ENCODE measurements at regions not wholly inside any gene's neighbourhood (a gene's known extent, or its start where the extent isn't known, plus 50 kb on each side); places are given as distances from the start of the nearest gene placed in this dataset.

DNA sequence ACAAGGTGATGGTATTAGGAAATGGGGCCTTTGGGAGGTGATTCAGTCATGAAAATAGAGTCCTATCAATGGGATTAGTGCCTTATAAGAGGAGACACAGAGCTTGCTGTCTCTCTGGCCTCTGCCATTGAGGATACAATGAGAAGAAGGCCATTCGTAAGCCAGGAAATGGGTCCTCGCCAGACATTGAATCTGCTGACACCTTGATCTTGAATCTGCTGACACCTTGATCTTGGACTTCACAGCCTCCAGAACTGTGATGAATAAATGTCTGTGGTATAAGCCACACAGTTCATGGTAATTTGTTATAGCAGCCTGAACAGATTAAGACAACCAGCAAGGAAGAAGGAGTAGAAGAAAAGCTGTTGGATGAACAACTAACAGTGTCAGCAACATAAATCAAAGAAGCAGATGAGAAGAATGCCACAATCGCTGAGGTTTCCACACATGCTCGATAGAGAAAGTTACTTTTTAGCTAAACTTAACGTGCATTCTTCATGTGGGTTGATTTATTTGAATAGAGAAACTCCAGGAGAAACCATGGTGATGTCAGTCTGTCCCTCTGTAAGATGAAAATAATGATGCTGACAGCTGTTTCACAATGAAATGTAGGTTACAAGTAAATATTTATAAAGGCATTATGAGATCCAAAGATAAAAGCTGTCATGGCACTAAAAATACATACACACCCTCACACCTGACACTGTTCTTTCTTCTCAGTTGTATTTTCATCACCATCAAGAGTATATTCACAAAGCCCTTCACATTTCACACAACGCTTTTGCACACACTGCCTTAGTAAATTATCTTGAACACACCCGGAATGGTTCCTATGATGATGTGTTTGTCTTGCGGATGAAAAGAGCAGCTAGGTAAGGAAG is 153.7 kb upstream of the NCK2 start:
- DNase-seq, result no peak

DNA sequence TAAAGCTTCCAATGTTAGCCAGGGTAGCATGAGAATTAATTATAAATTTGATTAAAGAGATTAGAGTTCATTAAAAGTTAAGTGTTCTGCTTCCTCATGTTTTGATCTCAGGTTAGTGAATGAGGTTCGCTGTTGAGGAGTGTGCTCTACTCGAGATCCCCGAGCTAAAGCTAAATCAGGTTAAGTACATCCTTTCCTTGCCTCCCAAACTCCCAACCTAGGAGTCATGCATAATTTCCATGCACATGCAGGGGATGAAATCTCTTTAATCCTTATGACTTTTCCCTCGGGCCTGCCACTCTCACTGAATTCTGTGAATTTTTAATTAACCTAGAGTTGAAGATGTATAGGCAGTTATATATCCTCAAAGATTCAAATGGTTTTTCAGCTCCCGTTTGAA is 156.1 kb upstream of the NCK2 start:
- DNase-seq, result no peak

DNA sequence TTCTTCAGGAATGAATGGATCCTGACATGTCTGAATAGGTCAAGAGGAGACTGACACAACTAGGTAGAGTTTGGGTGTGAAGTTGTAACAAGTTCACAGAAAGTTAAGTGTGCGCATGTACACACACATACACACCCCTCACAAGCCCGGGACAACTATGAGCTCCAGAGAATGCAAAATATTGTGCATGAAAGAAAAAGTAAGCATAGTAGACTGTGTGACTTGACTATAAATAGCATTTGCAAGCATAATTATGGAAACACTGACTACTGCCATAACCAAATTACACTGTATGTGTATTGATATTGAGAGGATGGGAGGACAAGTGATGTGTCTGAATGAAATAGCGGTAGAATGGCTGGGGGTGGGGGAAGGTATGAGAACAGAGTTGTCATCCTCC is 157.1 kb upstream of the NCK2 start:
- no peak for DNase-seq

DNA sequence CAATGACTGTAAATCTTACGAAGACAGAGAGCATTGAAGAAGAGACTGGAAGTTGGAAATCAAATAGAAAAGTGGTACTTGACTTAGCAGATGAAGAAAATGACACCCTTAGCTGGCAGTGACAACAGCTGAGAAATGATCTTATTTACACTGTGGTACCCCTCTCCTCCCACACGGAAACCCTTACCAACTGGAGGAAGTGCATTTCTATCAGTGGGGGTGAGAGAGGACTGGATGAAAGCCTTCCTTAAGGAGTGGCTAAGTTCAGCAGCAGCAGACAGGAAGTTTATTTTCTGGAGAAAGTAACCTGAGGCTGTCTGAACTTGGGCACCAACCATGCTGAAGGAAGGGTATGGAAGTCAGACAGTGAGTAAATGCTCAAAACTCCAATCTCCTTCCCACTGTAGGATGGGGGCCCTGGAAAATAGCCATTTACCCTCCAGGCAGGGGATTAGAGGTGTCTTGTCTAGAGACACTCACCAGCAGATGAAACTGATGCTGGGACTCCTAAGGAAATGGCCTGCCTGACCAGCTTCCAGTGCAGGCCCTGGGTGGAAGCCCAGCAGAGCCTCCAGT is 160.2 kb upstream of the NCK2 start:
- DNase-seq, result no peak

DNA sequence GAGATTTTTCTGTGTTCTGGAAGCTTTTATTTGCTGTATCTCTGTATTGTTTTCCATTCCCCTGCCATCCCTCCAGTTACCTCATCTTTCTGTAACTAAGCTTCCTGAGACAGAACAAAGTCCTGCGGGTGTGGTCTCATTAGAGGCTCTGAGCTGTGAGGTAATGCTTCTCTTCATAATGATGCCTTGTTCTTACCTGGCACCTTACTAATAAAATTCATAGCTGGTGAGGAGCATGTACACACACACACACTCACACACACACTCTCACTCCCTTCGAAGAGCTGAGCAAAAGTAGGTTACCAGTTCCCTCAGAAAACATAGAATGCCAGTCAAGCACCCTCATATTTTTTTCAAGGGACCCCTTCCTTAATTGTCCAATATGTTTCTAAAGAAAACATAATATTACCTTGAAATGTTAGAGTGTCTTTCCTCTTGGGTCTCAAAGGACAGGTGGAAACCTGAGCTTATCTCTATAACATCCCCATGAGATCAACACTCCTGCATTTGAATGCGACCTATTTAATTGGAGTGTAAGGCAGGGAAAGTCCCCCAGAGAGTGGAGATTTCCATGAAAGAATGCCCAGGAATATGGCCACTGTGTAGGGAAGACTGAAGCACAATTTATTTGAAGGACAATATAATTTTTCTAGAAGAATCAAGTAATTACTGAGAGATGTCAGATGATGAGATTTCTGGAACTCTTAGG is 161.6 kb upstream of the NCK2 start:
- DNase-seq, result no peak

DNA sequence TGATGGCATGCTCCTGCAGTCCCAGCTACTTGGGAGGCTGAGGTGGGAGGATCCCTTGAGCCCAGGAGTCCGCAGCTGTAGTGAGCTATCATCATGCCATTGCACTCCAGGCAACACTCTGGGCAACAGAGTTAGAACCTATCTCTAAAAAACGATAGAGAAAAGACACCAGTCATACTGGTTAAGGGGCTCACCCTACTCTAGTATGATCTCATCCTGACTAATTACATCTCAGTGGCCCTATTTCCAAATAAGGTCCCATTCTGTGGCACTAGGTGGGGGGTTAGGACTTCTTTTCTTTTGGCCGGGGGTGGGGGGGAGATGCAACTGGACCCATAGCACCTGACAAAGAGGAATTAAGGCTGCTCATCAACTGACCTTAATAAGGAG is 163.2 kb upstream of the NCK2 start:
- DNase-seq, result no peak

DNA sequence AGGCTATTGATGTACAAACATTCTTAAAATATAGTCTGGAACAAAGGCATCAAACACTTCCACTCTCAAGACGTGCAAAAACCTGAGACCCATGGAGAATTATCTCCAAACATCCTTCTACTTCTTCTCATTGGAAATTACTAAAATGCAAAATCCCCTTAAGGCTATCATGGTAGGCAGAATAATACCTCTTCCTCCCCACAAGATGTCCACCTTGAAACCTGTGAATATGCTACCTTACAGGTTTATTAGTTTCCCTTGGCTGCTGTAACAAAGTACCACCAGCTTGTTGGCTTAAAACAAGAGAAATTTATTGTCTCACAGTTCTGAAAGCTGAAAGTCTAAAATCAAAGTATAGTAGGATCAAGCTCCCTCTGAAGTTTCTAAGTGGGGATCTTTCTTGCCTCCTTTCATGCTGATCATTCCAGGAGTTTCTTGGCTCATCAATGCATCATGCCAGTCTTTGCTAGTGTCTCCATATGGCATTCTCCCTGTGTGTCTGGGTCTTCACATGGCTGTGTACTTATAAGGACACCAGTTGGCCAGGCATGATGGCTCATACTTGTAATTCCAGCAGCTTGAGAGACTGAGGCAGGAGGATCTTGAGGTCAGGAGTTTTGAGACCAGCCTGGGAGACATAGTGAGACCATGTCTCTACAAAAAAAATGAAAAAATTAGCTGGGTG is 163.7 kb upstream of the NCK2 start:
- DNase-seq, result no peak

DNA sequence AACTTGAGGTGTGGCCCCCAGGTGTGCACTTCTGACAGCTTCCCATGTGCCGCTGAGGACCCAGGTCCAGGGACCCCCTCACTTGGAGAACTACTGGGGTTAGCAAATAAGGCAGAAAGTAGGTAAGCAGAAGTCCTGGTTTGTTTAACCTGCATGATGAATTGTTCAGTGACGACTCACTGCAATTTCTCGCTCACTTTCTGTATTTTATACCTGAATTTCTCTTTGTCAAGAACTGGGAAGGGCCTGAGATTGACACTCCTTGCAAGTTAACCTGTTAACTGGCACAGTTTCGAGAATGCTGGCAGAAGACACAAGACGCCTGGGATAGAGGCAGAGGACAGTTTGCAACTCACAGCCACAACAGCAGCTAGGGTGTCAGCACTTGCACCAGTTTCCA is 164.5 kb upstream of the NCK2 start:
- no peak for DNase-seq

DNA sequence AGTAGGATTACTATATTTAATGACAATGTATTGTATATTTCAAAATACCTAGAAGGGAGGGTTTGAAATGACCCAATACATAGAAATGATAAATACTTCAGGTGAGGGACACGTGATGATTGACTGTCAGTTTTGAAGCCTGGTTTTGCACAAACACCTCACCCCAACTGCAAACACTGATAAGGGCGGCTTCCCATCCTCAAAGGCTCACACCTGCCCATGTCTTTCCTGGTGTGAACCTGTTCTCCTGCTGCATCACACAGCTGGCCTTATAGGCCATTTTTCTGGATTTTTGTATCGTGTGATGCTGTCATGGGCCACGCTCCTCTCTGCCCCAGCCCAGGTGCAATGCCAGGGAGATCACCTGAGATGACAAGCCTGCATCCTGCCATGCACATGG is 166.5 kb upstream of the NCK2 start:
- no peak for DNase-seq

DNA sequence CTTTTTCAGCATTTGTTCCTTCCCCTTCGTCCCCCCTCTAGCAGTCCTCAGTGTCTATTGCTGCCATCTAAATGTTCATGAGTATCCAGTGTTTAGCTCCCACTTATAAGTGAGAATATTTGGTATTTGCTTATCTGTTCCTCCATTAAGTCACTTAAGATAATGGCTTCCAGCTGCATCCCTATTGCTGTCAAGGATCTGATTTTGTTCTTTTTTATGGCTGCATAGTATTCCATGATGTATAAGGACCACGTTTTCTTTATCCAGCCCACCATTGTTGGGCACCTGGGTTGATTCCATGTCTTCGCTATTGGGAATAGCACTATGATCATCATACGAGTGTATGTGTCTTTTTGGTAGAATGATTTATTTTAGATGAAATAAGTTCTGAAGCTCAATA is 166.9 kb upstream of the NCK2 start:
- DNase-seq, result no peak

DNA sequence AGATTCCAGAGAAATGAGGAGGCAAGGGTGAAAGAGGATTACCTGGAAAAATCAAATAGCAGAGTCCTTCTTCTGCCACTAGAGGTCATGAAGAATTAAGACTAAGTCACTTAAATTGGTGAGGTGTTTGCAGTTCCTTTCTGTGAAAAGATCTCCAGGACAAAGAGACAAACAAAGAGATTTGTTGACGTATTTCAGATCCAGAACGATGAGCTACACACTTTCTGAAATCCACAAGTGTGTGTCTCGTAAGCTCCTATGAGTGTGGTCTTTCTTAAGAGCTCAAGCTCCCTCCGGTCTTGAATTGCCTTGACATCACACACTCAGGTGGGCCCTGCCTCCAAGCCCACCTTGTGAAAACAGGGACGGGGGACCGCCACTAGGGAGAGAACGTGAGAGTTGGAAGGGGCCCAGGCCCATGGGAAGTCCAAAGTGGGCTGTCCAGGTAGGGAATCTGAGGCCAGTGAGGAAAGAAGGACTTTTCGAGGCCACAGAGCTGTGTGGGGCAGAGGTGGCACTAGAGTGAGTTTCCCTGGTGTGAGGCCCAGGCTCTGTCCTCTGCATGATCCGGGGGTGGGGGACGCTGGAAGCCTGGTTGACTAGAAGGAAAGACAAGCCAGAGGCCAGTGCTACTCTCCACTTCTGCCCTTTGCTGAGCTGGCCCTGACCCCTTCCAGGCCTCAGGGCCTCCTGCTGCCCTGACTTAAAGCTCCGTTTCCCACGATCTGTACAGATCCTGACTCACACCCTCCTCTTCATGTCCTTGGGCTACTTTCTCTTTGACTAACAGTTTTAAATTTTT is 168.1 kb upstream of the NCK2 start:
- DNase-seq, result peak; percentile 57

DNA sequence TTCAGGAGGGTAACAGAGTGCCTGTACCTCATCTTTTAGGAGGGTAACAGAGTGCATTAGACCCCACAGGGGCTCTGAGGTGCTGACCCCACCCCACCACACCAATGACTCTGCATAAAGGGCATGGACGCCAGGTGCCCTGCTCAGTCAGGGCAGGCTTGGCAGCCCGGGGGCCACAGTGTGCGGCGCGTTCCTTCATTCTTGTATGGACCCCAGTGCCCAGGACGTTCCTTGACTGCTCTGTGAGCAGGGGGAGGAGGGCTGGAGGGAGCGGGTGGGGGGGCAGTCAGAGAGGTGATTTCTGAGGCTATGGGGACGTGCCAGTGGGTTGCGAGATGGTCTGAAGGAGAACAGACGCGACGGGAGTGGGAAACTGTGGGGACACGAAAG is 168.7 kb upstream of the NCK2 start:
- no peak for DNase-seq

DNA sequence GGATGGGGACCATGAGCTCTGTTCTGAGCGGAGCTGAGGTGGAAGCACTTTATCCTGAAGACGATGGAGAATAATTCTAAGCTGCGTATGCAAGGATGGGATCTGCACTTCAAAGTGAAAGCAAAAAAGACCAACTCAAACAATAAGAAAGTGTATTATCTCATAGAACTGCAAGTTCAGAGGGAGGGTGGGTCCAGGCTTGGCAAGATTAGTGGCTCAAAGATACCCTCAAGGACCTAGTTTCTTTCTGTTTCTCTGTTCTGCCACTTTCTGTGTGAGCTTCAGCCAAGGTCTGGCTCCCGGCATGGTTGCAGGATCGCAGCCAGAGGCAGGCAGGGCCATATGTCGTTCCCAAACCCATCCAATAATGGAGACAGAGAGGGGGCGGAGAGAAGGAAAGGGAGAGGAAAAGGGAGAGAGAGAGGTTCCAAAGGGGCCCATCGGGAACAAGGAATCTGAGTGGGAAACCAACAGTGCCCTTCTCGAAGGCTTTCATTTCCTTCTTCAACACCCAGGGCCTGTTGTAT is 169.2 kb upstream of the NCK2 start:
- no peak for DNase-seq

DNA sequence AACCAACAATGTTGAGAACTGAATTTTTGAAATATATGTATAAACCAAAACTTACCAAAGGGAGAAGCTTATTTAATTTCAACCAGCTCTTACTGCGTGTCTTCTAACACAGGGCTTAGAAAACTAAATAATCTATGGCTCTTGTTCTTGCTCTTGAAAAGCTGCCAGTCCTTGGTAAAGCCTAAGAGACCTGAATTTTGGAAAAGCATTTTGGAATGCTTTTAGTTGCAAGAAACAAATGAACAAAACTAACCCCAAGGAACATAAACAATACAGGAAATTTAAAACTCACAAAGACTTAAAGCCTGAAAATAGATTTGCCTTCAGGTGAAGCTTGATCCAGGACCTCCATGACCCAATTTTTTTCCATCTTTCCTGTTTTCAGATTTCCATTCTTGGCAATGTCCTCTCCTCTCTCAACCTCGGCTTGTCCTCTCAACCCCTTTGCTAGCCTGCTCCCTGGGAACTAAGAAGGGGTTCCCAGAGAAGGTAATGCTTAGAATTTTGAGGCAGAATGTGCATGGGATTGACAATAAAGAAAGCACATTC is 169.8 kb upstream of the NCK2 start:
- DNase-seq, result no peak

DNA sequence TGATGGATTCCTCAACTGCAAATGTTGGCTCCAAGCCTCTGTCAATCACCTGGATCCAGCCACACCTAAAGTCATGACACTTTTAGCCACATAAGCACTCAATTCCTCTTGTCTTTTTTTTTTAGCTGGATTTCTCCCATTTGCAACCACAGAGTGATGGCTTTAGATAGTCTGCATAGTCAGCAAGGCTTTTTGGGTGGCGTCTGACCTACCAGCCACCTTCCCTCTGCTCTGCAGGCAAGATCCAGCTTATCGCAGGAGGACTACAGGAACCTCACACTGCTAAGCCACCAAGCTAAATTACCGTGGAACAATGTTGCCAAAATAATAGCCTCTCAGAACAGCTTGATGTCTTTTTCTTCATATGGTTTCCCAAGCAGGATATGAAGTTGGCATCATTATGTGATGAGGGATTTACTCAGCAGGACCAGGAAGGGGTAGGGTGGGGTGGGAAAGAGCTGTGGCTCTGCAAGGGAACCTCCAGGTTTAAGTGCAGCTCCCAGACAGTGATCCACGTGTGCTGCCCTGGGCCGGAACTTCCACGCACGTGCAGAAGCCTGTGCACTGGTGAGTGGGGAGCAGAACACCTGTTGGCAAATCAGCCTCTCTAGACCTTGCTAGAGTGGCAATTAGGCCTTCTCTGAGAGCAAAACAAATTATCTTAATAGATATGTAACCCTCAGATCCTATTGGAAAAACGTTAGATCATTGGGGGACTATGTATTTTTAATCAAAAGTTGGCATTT is 170.6 kb upstream of the NCK2 start:
- DNase-seq, result no peak

DNA sequence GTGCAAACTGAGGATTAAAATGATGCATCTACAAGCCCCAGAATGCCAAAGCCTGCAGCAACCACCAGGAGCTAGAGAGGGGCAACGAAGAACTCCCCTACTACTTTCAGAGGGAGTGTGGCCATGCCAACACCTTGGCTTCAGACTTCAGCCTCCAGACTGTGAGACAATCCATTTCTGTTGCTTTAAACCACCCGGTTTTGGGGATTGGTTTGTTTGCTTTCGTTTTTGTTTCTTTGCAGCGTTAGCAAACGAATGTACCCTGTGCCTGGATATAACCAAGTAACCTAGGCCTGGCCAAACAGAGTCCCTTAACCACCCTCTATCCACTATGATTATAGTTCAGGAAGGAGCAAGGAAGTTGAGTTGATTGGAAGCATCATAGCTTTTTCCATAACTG is 171.2 kb upstream of the NCK2 start:
- no peak for DNase-seq

DNA sequence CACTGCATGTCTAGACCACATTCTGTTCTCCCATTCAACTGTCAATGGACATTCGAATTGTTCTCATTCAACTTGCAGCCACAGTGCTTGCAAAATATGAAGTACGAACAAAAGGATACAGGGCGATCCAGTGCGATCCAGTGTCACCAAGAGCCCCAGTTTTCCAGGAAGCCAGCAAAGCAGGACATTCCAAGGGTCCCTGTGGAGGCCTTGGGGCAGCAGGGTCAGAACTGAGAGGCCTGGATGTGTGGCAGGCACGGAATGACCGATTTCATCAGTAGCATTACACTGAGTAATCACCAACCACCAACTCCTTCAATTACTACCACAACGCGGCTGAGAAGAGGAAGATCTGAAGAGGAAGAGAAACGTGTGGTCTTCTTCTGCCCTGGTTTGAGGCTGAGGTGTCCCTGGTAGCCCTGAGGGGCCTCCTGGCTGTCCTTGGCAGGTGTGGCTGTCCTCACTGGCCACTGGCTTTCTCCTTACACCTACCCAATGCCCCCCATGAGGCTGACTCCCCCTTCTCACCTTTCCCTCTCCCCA is 172.7 kb upstream of the FHL2 start:
- no peak for DNase-seq

DNA sequence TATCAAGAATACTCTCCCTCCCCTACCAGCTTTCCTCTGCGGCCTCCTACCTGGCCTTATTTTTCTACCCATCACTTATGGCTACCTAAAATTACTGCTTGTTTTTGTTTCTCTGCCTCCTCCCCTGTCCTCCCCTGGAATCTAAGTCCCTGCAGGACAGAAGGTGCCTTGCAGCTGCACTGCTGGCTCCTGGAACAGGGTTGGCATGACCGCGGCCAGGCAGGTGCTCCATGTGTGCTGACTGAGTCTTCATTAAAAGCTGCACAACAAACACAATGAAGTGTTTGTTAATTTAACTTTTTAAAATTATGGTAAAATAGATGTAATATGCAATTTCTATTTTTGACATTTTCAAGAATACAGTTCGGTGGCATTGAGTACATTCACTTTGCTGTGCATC is 171.9 kb upstream of the FHL2 start:
- no peak for DNase-seq

DNA sequence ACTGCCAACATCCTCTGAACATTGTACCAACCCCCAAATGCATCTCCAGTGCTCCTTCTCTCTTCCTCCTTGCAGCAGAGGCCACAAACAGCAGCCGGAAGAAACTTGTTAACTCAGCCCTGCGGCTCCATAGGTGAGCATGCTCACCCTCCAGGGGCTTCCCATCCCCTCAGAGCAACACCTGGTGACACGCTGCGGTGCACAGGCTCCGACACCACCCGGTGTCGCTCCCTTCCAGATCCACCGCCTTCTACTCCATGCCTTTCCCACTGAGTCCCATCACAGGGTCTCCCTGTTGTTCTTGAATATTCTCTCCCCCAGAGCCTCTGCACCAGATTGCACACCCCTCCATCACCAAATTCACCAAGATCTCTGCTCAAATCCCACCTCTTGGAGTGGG is 171.5 kb upstream of the FHL2 start:
- no peak for DNase-seq

DNA sequence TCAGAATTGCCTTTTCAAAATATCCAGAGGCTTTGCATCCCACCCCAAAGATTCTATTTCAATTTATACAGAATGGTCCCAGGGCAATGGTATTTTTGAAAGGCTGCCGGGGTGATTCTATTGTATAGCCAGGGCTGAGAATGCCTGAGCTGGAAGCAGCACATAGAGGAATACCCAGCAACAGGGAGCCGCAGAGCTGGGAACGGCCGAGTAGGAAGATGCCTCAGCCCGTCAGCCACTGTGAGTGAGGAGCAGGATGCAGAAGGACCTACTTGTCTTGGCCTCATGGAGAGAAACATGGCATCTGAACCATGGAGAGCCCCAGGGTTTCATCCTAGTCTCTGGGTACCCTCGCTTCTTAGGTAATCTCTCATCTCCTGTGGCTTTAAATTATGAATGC is 170.8 kb upstream of the FHL2 start:
- no peak for DNase-seq

DNA sequence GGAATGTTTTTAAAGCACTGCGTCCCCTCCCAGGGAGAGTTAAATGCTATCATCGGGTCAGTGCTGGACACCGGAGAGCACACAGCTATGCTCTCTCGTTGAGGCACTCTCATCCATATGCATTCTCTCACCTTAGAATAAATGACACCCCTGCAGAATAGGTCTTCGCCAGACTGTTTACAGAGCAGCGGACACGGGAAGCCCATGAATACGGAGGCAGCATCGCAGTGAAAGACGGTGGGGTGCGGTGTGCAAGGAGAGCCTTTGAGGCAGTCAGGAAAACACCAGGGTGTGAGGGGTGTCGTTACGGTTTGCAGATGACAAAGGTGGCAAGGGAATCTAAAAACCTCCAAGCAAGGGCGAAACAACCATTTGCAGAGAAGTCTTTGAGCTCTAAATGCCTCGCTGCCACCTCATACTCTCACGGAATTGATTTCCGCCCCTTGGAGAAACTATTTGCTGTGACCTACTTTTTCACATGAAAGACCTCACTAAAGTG is 169.2 kb upstream of the FHL2 start:
- DNase-seq, result no peak

Data from NCI-H226 (cell line).